Osteoblast (primary cell): ENCODE measurements at regions not wholly inside any gene's neighbourhood (a gene's known extent, or its start where the extent isn't known, plus 50 kb on each side); places are given as distances from the start of the nearest gene placed in this dataset.

Source experiments
- DNase-seq: peaks from one replicate; pipeline ENCODE4 v3.0.0; 2011; ENCODE audit warnings: low spot score, mixed read lengths; ENCODE audit not compliant: insufficient read length; ENCODE audit errors: missing footprints
- H2AFZ ChIP-seq: 2 replicates; pipeline ENCODE4 v1.6.0; 2011; ENCODE audit warnings: mild to moderate bottlenecking, low read length
- H3K27ac ChIP-seq: 2 replicates; pipeline ENCODE4 v1.5.1; 2011; ENCODE audit warnings: mild to moderate bottlenecking, low read depth, low read length, moderate library complexity
- H3K27me3 ChIP-seq: 2 replicates; pipeline ENCODE4 v1.6.0; 2012; ENCODE audit warnings: mild to moderate bottlenecking, control low read depth, inconsistent platforms, low read length, moderate library complexity; ENCODE audit not compliant: insufficient read depth
- H3K36me3 ChIP-seq: 2 replicates; pipeline ENCODE4 v1.5.1; 2011; ENCODE audit warnings: mild to moderate bottlenecking, low read length, control low read depth, moderate library complexity; ENCODE audit not compliant: insufficient read depth
- H3K4me1 ChIP-seq: 2 replicates; pipeline ENCODE4 v1.5.1; 2011; ENCODE audit warnings: mild to moderate bottlenecking, low read length, control low read depth, moderate library complexity; ENCODE audit not compliant: insufficient read depth
- H3K4me2 ChIP-seq: 2 replicates; pipeline ENCODE4 v1.6.0; 2011; ENCODE audit warnings: mild to moderate bottlenecking, low read length; ENCODE audit not compliant: insufficient read depth
- H3K4me3 ChIP-seq: fragments of 200-600 bp; sonication (generic); 3 replicates; pipeline ENCODE4 v1.5.1; 2012; ENCODE audit warnings: mild to moderate bottlenecking, low read length, inconsistent platforms; ENCODE audit not compliant: insufficient read depth
- H3K79me2 ChIP-seq: 2 replicates; pipeline ENCODE4 v1.6.0; 2012; ENCODE audit warnings: mild to moderate bottlenecking, low read length, control low read depth, inconsistent platforms; ENCODE audit not compliant: insufficient read depth
- H3K9me3 ChIP-seq: 2 replicates; pipeline ENCODE4 v1.5.1; 2011; ENCODE audit warnings: low read depth, low read length, control low read depth
- H4K20me1 ChIP-seq: 2 replicates; pipeline ENCODE4 v1.6.0; 2012; ENCODE audit warnings: mild to moderate bottlenecking, low read length, control low read depth; ENCODE audit not compliant: insufficient read depth
- CTCF ChIP-seq: IDR thresholded peaks from 2 replicates; pipeline ENCODE4 v1.5.1; 2011; ENCODE audit warnings: mild to moderate bottlenecking, low read depth, low read length, moderate library complexity; ENCODE audit errors: extremely low read depth

GRCh38 chr11:128291835-128292234, 295.5 kb downstream of the ETS1 start:
- Histone ChIP-seq H3K4me1 (peaks cover 15% of the 10 kb centered on the region), H3K4me3 (no peak overlapping the region), H3K36me3 (no peaks in the 10 kb centered on the region), H2AFZ (no peak overlapping the region), H3K27ac (no peak overlapping the region), H3K79me2 (no peaks in the 10 kb centered on the region), H3K27me3 (no peaks in the 10 kb centered on the region), H3K4me2 (no peak overlapping the region), H4K20me1 (no peaks in the 10 kb centered on the region), H3K9me3 (no peaks in the 10 kb centered on the region)
- no peak for TF ChIP-seq CTCF
- DNase-seq: no peak

GRCh38 chr11:128291007-128291406, 296.4 kb downstream of the ETS1 start:
- no peaks in the 10 kb centered on the region for H3K36me3 ChIP-seq
- H3K4me1 ChIP-seq: peaks cover 15% of the 10 kb centered on the region
- no peaks in the 10 kb centered on the region for H3K79me2 ChIP-seq
- H3K27ac ChIP-seq: no peak overlapping the region
- no peak for DNase-seq
- H3K4me3 ChIP-seq: no peak overlapping the region
- no peak for TF ChIP-seq CTCF
- no peaks in the 10 kb centered on the region for H3K9me3 ChIP-seq
- no peaks in the 10 kb centered on the region for H3K27me3 ChIP-seq
- no peak overlapping the region for H3K4me2 ChIP-seq
- H2AFZ ChIP-seq: no peak overlapping the region
- H4K20me1 ChIP-seq: no peaks in the 10 kb centered on the region

- peak; percentile 92 for DNase-seq
- H3K9me3 ChIP-seq: no peaks in the 10 kb centered on the region
- H3K27me3 ChIP-seq: no peaks in the 10 kb centered on the region
- H3K4me2 ChIP-seq: peak overlapping the region; percentile 52
- H2AFZ ChIP-seq: no peak overlapping the region
- no peaks in the 10 kb centered on the region for H3K79me2 ChIP-seq
- no peaks in the 10 kb centered on the region for H3K36me3 ChIP-seq
- H3K4me1 ChIP-seq: peaks cover 15% of the 10 kb centered on the region
- TF ChIP-seq CTCF: peak; percentile 91
- no peaks in the 10 kb centered on the region for H4K20me1 ChIP-seq
- H3K27ac ChIP-seq: no peak overlapping the region
- H3K4me3 ChIP-seq: peak overlapping the region; percentile 14
These were observed 297.1 kb downstream of the ETS1 start for GRCh38 chr11:128290106-128290840.

GRCh38 chr11:128289048-128289447, 298.3 kb downstream of the ETS1 start:
- Histone ChIP-seq H3K4me3 (no peak overlapping the region), H3K4me1 (peaks cover 6% of the 10 kb centered on the region), H2AFZ (no peak overlapping the region), H3K27ac (no peak overlapping the region), H3K79me2 (no peaks in the 10 kb centered on the region), H3K4me2 (no peak overlapping the region), H3K36me3 (no peaks in the 10 kb centered on the region), H3K27me3 (no peaks in the 10 kb centered on the region), H4K20me1 (no peaks in the 10 kb centered on the region), H3K9me3 (no peaks in the 10 kb centered on the region)
- no peak for DNase-seq
- no peak for TF ChIP-seq CTCF
